Common myeloid progenitor, CD34-positive (primary cell): ENCODE measurements at regions not wholly inside any gene's neighbourhood (a gene's known extent, or its start where the extent isn't known, plus 50 kb on each side); places are given as distances from the start of the nearest gene placed in this dataset.

Experiments used
- CTCF ChIA-PET: fragments of 350-600 bp; sonication (Branson Sonifier 250); formaldehyde crosslinking; loops from one replicate; lab custom pipeline; 2021; ENCODE audit warnings: antibody characterized with exemption; lab: Charles Lee
- POLR2A ChIA-PET: fragments of 350-600 bp; sonication (Branson Sonifier 250); formaldehyde crosslinking; loops from one replicate; lab custom pipeline; 2021; ENCODE audit warnings: antibody characterized with exemption; lab: Charles Lee
- DNase-seq, 3 donors: peaks; one replicate each; pipeline versions ENCODE4 v3.0.0 to v3.0.0-alpha.2; 2013
- H3K27ac ChIP-seq, 2 experiments: 1 replicate in 1 of 2; 2 replicates in 1 of 2; pipeline ENCODE4 v1.7.0; 2013; ENCODE audit warnings: inconsistent platforms in 2 of 2, low read length in 2 of 2, mild to moderate bottlenecking in 2 of 2, low read depth in 1 of 2, moderate library complexity in 1 of 2; ENCODE audit not compliant: severe bottlenecking in 2 of 2, insufficient read depth in 1 of 2, poor library complexity in 1 of 2
- H3K27me3 ChIP-seq, 5 experiments: replicated peaks in 2 of 5; 1 replicate in 3 of 5; 2 replicates in 2 of 5; pipeline versions ENCODE4 v1.6.1 to v1.7.0; 2013; ENCODE audit warnings: low read length in 4 of 5, mild to moderate bottlenecking in 2 of 5, moderate library complexity in 2 of 5, inconsistent platforms in 1 of 5; ENCODE audit not compliant: insufficient read depth in 5 of 5, control insufficient read depth in 4 of 5
- H3K36me3 ChIP-seq, 4 experiments: 1 replicate in 2 of 4; 2 replicates in 2 of 4; pipeline versions ENCODE4 v1.6.1 to v1.7.0; 2013; ENCODE audit warnings: low read length in 3 of 4, control low read depth in 1 of 4, mild to moderate bottlenecking in 1 of 4; ENCODE audit not compliant: control insufficient read depth in 4 of 4, insufficient read depth in 4 of 4
- H3K4me1 ChIP-seq, 4 experiments: 1 replicate in 3 of 4; 2 replicates in 1 of 4; pipeline versions ENCODE4 v1.6.1 to v1.7.1; 2013; ENCODE audit warnings: low read length in 3 of 4, mild to moderate bottlenecking in 3 of 4, control low read depth in 1 of 4, inconsistent platforms in 1 of 4, moderate library complexity in 1 of 4; ENCODE audit not compliant: control insufficient read depth in 4 of 4, insufficient read depth in 4 of 4; ENCODE audit errors: control extremely low read depth in 1 of 4
- H3K4me3 ChIP-seq, 7 experiments: 1 replicate in 4 of 7; 2 replicates in 3 of 7; pipeline versions ENCODE4 v1.5.1 to v1.7.0; 2013; ENCODE audit warnings: mild to moderate bottlenecking in 7 of 7, low read length in 6 of 7, moderate library complexity in 6 of 7, inconsistent platforms in 2 of 7, low read depth in 2 of 7, control low read depth in 1 of 7; ENCODE audit not compliant: insufficient read depth in 4 of 7, control insufficient read depth in 1 of 7; ENCODE audit errors: extremely low read depth in 1 of 7
- H3K9me3 ChIP-seq, 5 experiments: 1 replicate in 4 of 5; 2 replicates in 1 of 5; pipeline versions ENCODE4 v1.6.1 to v1.7.1; 2013; ENCODE audit warnings: low read length in 4 of 5, mild to moderate bottlenecking in 2 of 5, inconsistent platforms in 1 of 5, low read depth in 1 of 5, moderate library complexity in 1 of 5; ENCODE audit not compliant: control insufficient read depth in 4 of 5, insufficient read depth in 2 of 5; ENCODE audit errors: control extremely low read depth in 1 of 5
- WGBS: methylation state at CpG from one replicate; pipeline ENCODE4 v1.1.5; 2013; ENCODE audit not compliant: insufficient coverage; 5-methylcytosine and 5-hydroxymethylcytosine counted together

DNA sequence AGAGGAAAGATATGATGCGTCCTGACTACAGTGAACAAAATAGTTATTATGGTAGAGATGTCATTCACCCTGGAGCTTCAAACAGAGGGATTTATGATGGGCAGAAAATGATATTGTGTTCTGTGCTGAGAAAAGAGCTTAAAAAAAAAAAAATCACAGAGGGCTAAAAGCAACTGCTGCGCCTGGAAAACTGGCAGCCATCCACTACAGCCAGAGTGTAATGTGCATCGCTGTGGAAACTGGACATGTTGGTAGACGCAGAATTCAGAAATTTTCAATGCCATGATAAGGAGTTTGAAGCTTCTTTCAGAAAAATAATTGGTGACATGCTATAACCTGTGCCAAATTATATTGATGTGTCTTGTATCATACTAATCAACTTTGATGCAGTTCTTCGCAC is 122.9 kb upstream of the SOX11 start:
- H3K9me3 ChIP-seq: no peaks in the 10 kb centered on the region
- no peak for DNase-seq
- no peak overlapping the region for H3K27ac ChIP-seq
- ChIA-PET CTCF (interaction anchor here (0.6 kb wide), 1 partner anchor 63 kb away, joined by 3 read pairs; no protein-coding TSS in a partner anchor), POLR2A (no interaction called here)
- no peak overlapping the region for H3K4me3 ChIP-seq
- WGBS: 100% methylated on average over 5 of the region's 5 CpGs
- no peaks in the 10 kb centered on the region for H3K36me3 ChIP-seq
- no peaks in the 10 kb centered on the region for H3K27me3 ChIP-seq
- H3K4me1 ChIP-seq: no peaks in the 10 kb centered on the region

- POLR2A ChIA-PET: no interaction called here
- Histone ChIP-seq H3K36me3 (no peaks in the 10 kb centered on the region), H3K4me1 (no peaks in the 10 kb centered on the region), H3K27me3 (no peaks in the 10 kb centered on the region), H3K4me3 (no peak overlapping the region), H3K27ac (no peak overlapping the region), H3K9me3 (no peaks in the 10 kb centered on the region)
- CTCF ChIA-PET: no interaction called here
- DNase-seq: no peak
- no CpG with 5 or more reads among the region's 3 CpGs for WGBS
Measured at GRCh38 chr2:5576015-5576414, 116.2 kb upstream of the SOX11 start.

- DNase-seq: no peak
- Histone ChIP-seq H3K9me3 (no peaks in the 10 kb centered on the region), H3K4me1 (no peaks in the 10 kb centered on the region), H3K4me3 (no peak overlapping the region), H3K27me3 (no peaks in the 10 kb centered on the region), H3K36me3 (no peaks in the 10 kb centered on the region), H3K27ac (no peak overlapping the region)
- WGBS: 89% methylated on average over 8 of the region's 11 CpGs
- POLR2A ChIA-PET: no interaction called here
- CTCF ChIA-PET: no interaction called here
Measured at GRCh38 chr2:5587766-5588165, 104.4 kb upstream of the SOX11 start.

- DNase-seq: no peak
- CTCF ChIA-PET: no interaction called here
- no peaks in the 10 kb centered on the region for H3K4me1 ChIP-seq
- WGBS: no CpG with 5 or more reads among the region's 1 CpG
- H3K27ac ChIP-seq: no peak overlapping the region
- H3K9me3 ChIP-seq: no peaks in the 10 kb centered on the region
- POLR2A ChIA-PET: no interaction called here
- no peaks in the 10 kb centered on the region for H3K36me3 ChIP-seq
- no peaks in the 10 kb centered on the region for H3K27me3 ChIP-seq
- H3K4me3 ChIP-seq: no peak overlapping the region
Measured at GRCh38 chr2:5588601-5589000, 103.6 kb upstream of the SOX11 start.

DNA sequence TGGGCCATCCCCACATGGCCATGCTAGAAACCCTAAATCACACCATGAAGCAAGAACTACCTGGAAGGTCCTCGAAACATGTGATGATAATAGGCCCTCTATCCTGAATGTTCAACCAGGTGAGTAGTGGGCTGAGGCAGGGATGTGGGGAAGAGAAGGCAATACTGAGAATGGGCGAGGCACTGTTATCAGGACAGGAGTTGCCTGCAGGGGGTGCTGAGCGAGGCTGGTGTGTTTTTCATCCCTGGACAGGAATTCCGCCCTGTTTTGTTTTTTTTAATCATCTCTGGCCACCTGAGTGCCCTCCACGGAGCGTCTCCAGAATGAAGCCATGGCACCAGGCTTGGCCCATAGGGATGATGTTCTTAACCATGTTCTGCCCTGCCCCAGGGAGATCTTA is 103.0 kb upstream of the SOX11 start:
- POLR2A ChIA-PET: no interaction called here
- Histone ChIP-seq H3K27me3 (no peaks in the 10 kb centered on the region), H3K36me3 (no peaks in the 10 kb centered on the region), H3K4me3 (no peak overlapping the region), H3K9me3 (no peaks in the 10 kb centered on the region), H3K27ac (no peak overlapping the region), H3K4me1 (no peaks in the 10 kb centered on the region)
- DNase-seq: no peak
- WGBS: 93% methylated on average over 6 of the region's 6 CpGs
- CTCF ChIA-PET: no interaction called here

- H3K4me3 ChIP-seq: no peak overlapping the region
- POLR2A ChIA-PET: no interaction called here
- H3K27ac ChIP-seq: no peak overlapping the region
- no peak for DNase-seq
- H3K9me3 ChIP-seq: no peaks in the 10 kb centered on the region
- H3K27me3 ChIP-seq: no peaks in the 10 kb centered on the region
- WGBS: 94% methylated on average over 5 of the region's 6 CpGs
- no peaks in the 10 kb centered on the region for H3K4me1 ChIP-seq
- no peaks in the 10 kb centered on the region for H3K36me3 ChIP-seq
- CTCF ChIA-PET: no interaction called here
Measured at GRCh38 chr2:5590886-5591285, 101.3 kb upstream of the SOX11 start.

DNA sequence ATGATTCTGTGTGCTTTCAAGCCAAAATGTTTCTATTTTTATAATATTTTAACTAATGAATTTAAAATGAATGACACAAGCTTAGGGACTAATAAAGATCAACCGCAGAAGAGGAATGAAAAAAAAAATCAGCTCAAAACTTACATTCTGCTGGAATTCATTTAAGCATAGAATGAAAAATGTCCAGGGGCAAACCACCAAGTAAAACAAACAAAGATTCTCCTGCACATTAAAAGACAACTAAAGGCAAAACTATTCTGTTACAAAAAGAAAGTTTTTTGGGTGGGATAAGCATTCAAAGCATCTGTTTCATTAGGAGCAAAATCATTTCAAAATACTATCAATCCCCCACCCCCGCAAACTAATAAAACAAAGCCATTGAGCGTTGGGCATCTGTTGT is 99.3 kb upstream of the SOX11 start:
- no peak overlapping the region for H3K4me3 ChIP-seq
- no peaks in the 10 kb centered on the region for H3K4me1 ChIP-seq
- POLR2A ChIA-PET: no interaction called here
- no peaks in the 10 kb centered on the region for H3K9me3 ChIP-seq
- H3K36me3 ChIP-seq: no peaks in the 10 kb centered on the region
- no peak for DNase-seq
- CTCF ChIA-PET: no interaction called here
- H3K27ac ChIP-seq: no peak overlapping the region
- 100% methylated on average over 2 of the region's 3 CpGs for WGBS
- H3K27me3 ChIP-seq: no peaks in the 10 kb centered on the region
